SK-N-SH (cell line): ENCODE measurements at regions not wholly inside any gene's neighbourhood (a gene's known extent, or its start where the extent isn't known, plus 50 kb on each side); places are given as distances from the start of the nearest gene placed in this dataset.

Source experiments
- CHD2 ChIP-seq: fragments of 150-350 bp; IDR thresholded peaks from 2 replicates; pipeline ENCODE4 v1.6.1; 2018; ENCODE audit warnings: low read length; ENCODE audit not compliant: partially characterized antibody
- CTCF ChIP-seq: fragments of 200-600 bp; sonication (generic); IDR thresholded peaks from 2 replicates; pipeline ENCODE4 v1.6.1; 2017; ENCODE audit warnings: antibody characterized with exemption, mild to moderate bottlenecking, moderate library complexity
- GABPA ChIP-seq: IDR thresholded peaks from 2 replicates; pipeline ENCODE4 v1.4.0; 2012; ENCODE audit warnings: low read depth, mild to moderate bottlenecking
- GATA2 ChIP-seq: sonication (generic); formaldehyde crosslinking; IDR thresholded peaks from 2 replicates; pipeline ENCODE4 v1.5.0; 2020; ENCODE audit warnings: mild to moderate bottlenecking, missing genetic modification reagents
- POLR2AphosphoS5 ChIP-seq: IDR thresholded peaks from 2 replicates; pipeline ENCODE4 v1.6.1; 2012; ENCODE audit warnings: low read depth, low read length
- RFX5 ChIP-seq: IDR thresholded peaks from 2 replicates; pipeline ENCODE4 v1.6.1; 2012; ENCODE audit warnings: mild to moderate bottlenecking, improper control_type of control experiment, low read length
- SIN3A ChIP-seq: IDR thresholded peaks from 2 replicates; pipeline ENCODE4 v1.6.1; 2012; ENCODE audit warnings: low read depth, mild to moderate bottlenecking, low read length, moderate library complexity, borderline replicate concordance

- TF ChIP-seq SIN3A (no peak), GABPA (no peak), GATA2 (CRISPR knock-in tag) (no peak), CHD2 (no peak), RFX5 (no peak), CTCF (no peak), POLR2AphosphoS5 (no peak)
Observed at GRCh38 chr5:60299944-60300343, 400.0 kb downstream of the DEPDC1B start.
